Esophagus muscularis mucosa (tissue), 3 donors: ENCODE measurements at regions not wholly inside any gene's neighbourhood (a gene's known extent, or its start where the extent isn't known, plus 50 kb on each side); places are given as distances from the start of the nearest gene placed in this dataset.

ENCODE experiments used
- EP300 ChIP-seq: sonication (generic); formaldehyde crosslinking; IDR thresholded peaks from one replicate; pipeline ENCODE4 v1.6.1; 2017; ENCODE audit warnings: antibody characterized with exemption
- POLR2AphosphoS5 ChIP-seq, 2 donors: sonication (generic); formaldehyde crosslinking; IDR thresholded peaks; one replicate each; pipeline ENCODE4 v1.6.1; 2017; ENCODE audit warnings: antibody characterized with exemption in 2 of 2

DNA sequence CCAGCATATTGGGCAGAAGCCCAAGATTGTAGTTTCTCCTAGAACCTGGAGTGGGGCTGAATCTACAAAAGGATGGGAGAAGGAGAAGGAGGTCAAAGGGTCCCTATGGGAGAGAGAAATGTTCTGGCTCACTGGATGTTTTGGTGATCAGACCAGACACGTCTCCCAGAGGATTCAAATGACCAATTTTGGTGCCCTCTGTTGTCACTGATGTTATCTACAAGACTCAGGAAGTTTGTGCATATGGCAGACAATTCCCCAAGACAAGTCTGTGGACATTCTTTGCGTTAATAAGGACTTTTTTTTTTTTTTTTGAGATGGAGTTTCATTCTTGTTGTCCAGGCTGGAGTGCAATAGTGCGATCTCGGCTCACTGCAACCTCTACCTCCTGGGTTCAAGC is 137.2 kb upstream of the SMARCA2 start:
- TF ChIP-seq EP300 (no peak), POLR2AphosphoS5 (IDR thresholded peaks at IDR 0.05) (no peak)
